PC-3 (cell line): ENCODE measurements at regions not wholly inside any gene's neighbourhood (a gene's known extent, or its start where the extent isn't known, plus 50 kb on each side); places are given as distances from the start of the nearest gene placed in this dataset.
A peak's percentile ranks its signal among the peaks of the same experiment; 100 is the strongest.

Source experiments
- ATAC-seq: fragments of 200-7000 bp; cut with Tn5 transposase; 2 replicates; pipeline ENCODE4 v1.9.1; 2020; ENCODE audit warnings: mild to moderate bottlenecking, moderate library complexity
- BruUV-seq: library from RNA; stranded (reverse); fragments of 400-500 nt; replicated peaks from 2 replicates; lab custom pipeline; 2021; lab: Mats Ljungman, UMichigan
- CTCF ChIA-PET: fragments of 300-600 bp; sonication (Branson Sonifier 250); formaldehyde crosslinking; loops from one replicate; lab custom pipeline; 2022; ENCODE audit warnings: antibody characterized with exemption; lab: Charles Lee
- POLR2A ChIA-PET: fragments of 300-600 bp; sonication (Branson Sonifier 250); formaldehyde crosslinking; loops from one replicate; lab custom pipeline; 2022; ENCODE audit warnings: antibody characterized with exemption; ENCODE audit not compliant: unreplicated experiment; lab: Charles Lee
- DNase-seq: peaks from one replicate; pipeline ENCODE4 v3.0.0-alpha.2; 2015
- H2AFZ ChIP-seq: fragments of 300-600 bp; sonication (generic); 2 replicates; pipeline ENCODE4 v1.6.0; 2016; ENCODE audit warnings: antibody characterized with exemption, low read length
- H3F3A ChIP-seq: fragments of 300-600 bp; sonication (generic); one replicate; pipeline ENCODE4 v1.6.0; 2017; ENCODE audit warnings: antibody characterized with exemption, low read length, control low read depth, mild to moderate bottlenecking; ENCODE audit not compliant: unreplicated experiment
- H3K27ac ChIP-seq: fragments of 300-600 bp; sonication (generic); 2 replicates; pipeline ENCODE4 v1.5.1; 2016; ENCODE audit warnings: mild to moderate bottlenecking, low read length
- H3K27me3 ChIP-seq: fragments of 300-600 bp; sonication (generic); 2 replicates; pipeline ENCODE4 v1.6.1; 2016; ENCODE audit warnings: low read length, mixed read lengths
- H3K36me3 ChIP-seq: fragments of 300-600 bp; sonication (generic); 2 replicates; pipeline ENCODE4 v1.6.1; 2016; ENCODE audit warnings: low read depth, mixed run types, low read length, mixed read lengths
- H3K4me1 ChIP-seq: fragments of 300-600 bp; sonication (generic); 2 replicates; pipeline ENCODE4 v1.5.1; 2016; ENCODE audit warnings: low read length; ENCODE audit not compliant: insufficient read depth
- H3K4me2 ChIP-seq: fragments of 300-600 bp; sonication (generic); 2 replicates; pipeline ENCODE4 v1.6.0; 2016; ENCODE audit warnings: low read length
- H3K4me3 ChIP-seq: fragments of 300-600 bp; sonication (generic); 2 replicates; pipeline ENCODE4 v1.5.1; 2016; ENCODE audit warnings: mild to moderate bottlenecking, low read length, mixed read lengths
- H3K79me2 ChIP-seq: fragments of 300-600 bp; sonication (generic); 2 replicates; pipeline ENCODE4 v1.6.1; 2017; ENCODE audit warnings: low read length, mixed read lengths
- H3K9ac ChIP-seq: fragments of 300-600 bp; sonication (generic); 2 replicates; pipeline ENCODE4 v1.6.0; 2016; ENCODE audit warnings: mild to moderate bottlenecking, low read length
- H3K9me2 ChIP-seq: fragments of 300-600 bp; sonication (generic); replicated peaks from 2 replicates; pipeline ENCODE4 v1.6.1; 2016; ENCODE audit warnings: mixed run types, low read length, mixed read lengths
- H3K9me3 ChIP-seq: fragments of 300-600 bp; sonication (generic); 2 replicates; pipeline ENCODE4 v1.6.1; 2016; ENCODE audit warnings: low read length, mixed read lengths
- H4K20me1 ChIP-seq: fragments of 300-600 bp; sonication (generic); 2 replicates; pipeline ENCODE4 v1.6.1; 2016; ENCODE audit warnings: low read length, mixed read lengths
- CTCF ChIP-seq: fragments of 300-600 bp; sonication (generic); conservative IDR thresholded peaks from 2 replicates; pipeline ENCODE4 v1.5.1; 2017; ENCODE audit warnings: antibody characterized with exemption, low read depth, mild to moderate bottlenecking, low read length
- EZH2 ChIP-seq: fragments of 300-600 bp; sonication (generic); IDR thresholded peaks from one replicate; pipeline ENCODE4 v1.6.1; 2017; ENCODE audit warnings: antibody characterized with exemption, mild to moderate bottlenecking, low read length; ENCODE audit not compliant: unreplicated experiment
- EZH2phosphoT487 ChIP-seq: fragments of 300-600 bp; sonication (generic); IDR thresholded peaks from 2 replicates; pipeline ENCODE4 v1.6.1; 2018; ENCODE audit warnings: mild to moderate bottlenecking, antibody characterized with exemption, low read length, borderline replicate concordance
- intact Hi-C: fragments of 100-400 bp; cut with micrococcal nuclease; formaldehyde crosslinking; loops from 2 replicates; pipeline ENCODE4 v1.9.0; 2023

GRCh38 chr12:27133022-27133590, 50.7 kb upstream of the C12orf71 start:
- no peak for DNase-seq
- Histone ChIP-seq H3K9me3 (no peaks in the 10 kb centered on the region), H3K4me2 (no peak overlapping the region), H4K20me1 (no peaks in the 10 kb centered on the region), H3K9ac (no peak overlapping the region), H2AFZ (no peak overlapping the region), H3K79me2 (no peaks in the 10 kb centered on the region), H3K27me3 (no peaks in the 10 kb centered on the region), H3F3A (no peaks in the 10 kb centered on the region), H3K4me1 (peaks cover 5% of the 10 kb centered on the region; the same call in 1 of the 2 replicates), H3K27ac (no peak overlapping the region), H3K9me2 (no peaks in the 10 kb centered on the region), H3K4me3 (no peak overlapping the region), H3K36me3 (no peaks in the 10 kb centered on the region)
- intact Hi-C loops = no loop called here
- TF ChIP-seq EZH2 (no peak), CTCF (no peak), EZH2phosphoT487 (no peak)
- ChIA-PET POLR2A (no interaction called here), CTCF (no interaction called here)
- no TSS peak for BruUV-seq
- no peak for ATAC-seq

- no peaks in the 10 kb centered on the region for H3K9me3 ChIP-seq
- H3K4me3 ChIP-seq = no peak overlapping the region
- no peaks in the 10 kb centered on the region for H3K4me1 ChIP-seq
- no peaks in the 10 kb centered on the region for H3F3A ChIP-seq
- H3K4me2 ChIP-seq = no peak overlapping the region
- TF ChIP-seq EZH2 (no peak), EZH2phosphoT487 (no peak), CTCF (no peak)
- H3K27ac ChIP-seq = no peak overlapping the region
- no peaks in the 10 kb centered on the region for H4K20me1 ChIP-seq
- no peaks in the 10 kb centered on the region for H3K36me3 ChIP-seq
- H3K9me2 ChIP-seq = no peaks in the 10 kb centered on the region
- no peaks in the 10 kb centered on the region for H3K27me3 ChIP-seq
- no TSS peak for BruUV-seq
- no peaks in the 10 kb centered on the region for H3K79me2 ChIP-seq
- no peak for ATAC-seq
- no peak overlapping the region for H2AFZ ChIP-seq
- POLR2A ChIA-PET = no interaction called here
- CTCF ChIA-PET = no interaction called here
- intact Hi-C loops = loop anchor here (5.0 kb wide), 1 partner anchor 52 kb away; no protein-coding TSS in a partner anchor
- no peak overlapping the region for H3K9ac ChIP-seq
- DNase-seq = no peak
These were observed 58.1 kb upstream of the C12orf71 start for GRCh38 chr12:27140478-27140969.

- POLR2A ChIA-PET = no interaction called here
- CTCF ChIA-PET = no interaction called here
These were observed 59.8 kb upstream of the C12orf71 start for GRCh38 chr12:27142101-27142721.

More at GRCh38 chr12:27142101-27142721, 59.8 kb upstream of the C12orf71 start:
- ATAC-seq = peak; percentile 98
- 0 out of 2 replicates have a peak overlapping the region, but pooled peaks have one; percentile 5 for H2AFZ ChIP-seq
- BruUV-seq = no TSS peak
- no peak overlapping the region for H3K27ac ChIP-seq
- no peaks in the 10 kb centered on the region for H3K79me2 ChIP-seq
- TF ChIP-seq CTCF (peak; percentile 99), EZH2phosphoT487 (no peak), EZH2 (no peak)
- H3K9me2 ChIP-seq = no peaks in the 10 kb centered on the region
- intact Hi-C loops = loop anchor here (1.0 to 5.0 kb wide), 6 partner anchors 39 to 164 kb away; partner anchors contain the start of genes STK38L and TM7SF3
- no peaks in the 10 kb centered on the region for H4K20me1 ChIP-seq
- H3K9ac ChIP-seq = no peak overlapping the region
- H3K27me3 ChIP-seq = no peaks in the 10 kb centered on the region
- DNase-seq = peak; percentile 96
- no peaks in the 10 kb centered on the region for H3F3A ChIP-seq
- H3K4me2 ChIP-seq = no peak overlapping the region
- H3K9me3 ChIP-seq = no peaks in the 10 kb centered on the region
- no peak overlapping the region for H3K4me3 ChIP-seq
- H3K36me3 ChIP-seq = no peaks in the 10 kb centered on the region
- no peaks in the 10 kb centered on the region for H3K4me1 ChIP-seq
